Posterior cingulate gyrus (tissue), 11 donors: ENCODE measurements at regions not wholly inside any gene's neighbourhood (a gene's known extent, or its start where the extent isn't known, plus 50 kb on each side); places are given as distances from the start of the nearest gene placed in this dataset.
"Not testable (repeated sequence)": the region's sequence is repeated elsewhere in the genome, so short reads cannot be mapped to it uniquely, and the experiment has no call there.

ENCODE experiments used
- DNase-seq, 10 donors: peaks; one replicate each; pipeline versions ENCODE4 v3.0.0 to v3.0.0-alpha.2; 2020 to 2021; ENCODE audit warnings: mixed read lengths in 3 of 10
- intact Hi-C: fragments of 100-400 bp; cut with DNase I; formaldehyde crosslinking; loops from one replicate; pipeline ENCODE4 v1.15.1; 2023

DNA sequence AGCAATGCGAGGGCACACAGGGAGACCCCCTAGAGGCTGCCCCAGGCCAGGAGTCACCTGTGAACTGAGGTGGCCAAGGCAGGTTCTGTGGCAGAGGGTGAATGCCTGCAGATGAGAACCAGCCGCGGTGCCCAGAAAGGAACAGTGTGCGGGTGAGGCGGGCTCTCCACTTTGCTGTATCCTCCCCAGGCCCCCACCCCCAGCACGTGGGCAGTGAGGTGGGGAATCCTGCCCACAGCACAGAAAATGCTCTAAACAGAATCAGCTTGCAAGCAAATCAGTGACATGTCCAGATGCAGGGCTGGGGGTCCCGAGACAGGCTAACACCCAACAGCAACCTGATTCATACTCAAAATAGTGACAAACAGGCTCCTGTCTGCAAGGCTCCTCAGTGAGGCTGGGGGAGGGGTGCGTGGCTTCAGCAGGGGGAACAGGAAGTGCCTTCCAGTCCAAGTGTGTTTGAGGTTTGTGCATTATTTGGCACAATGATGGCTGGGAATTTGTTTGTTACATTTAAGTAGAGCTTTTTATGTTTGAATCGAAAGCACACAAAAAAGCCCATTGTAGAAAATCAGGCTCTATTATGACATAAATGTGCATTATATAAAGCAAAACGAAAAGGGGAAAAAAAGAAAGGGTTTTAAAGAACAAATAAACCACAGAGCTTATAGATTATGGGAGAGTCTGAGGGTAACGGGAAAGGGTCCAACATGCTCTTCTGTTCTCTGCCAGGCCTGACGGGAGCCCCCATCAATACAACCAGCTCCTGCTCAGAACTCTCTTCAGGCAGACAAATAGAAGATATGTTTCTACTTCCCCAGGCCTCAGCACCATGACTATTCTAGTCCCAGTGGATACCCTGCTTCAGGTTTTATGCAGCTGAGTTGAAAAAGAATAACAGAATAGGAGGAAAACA is 201.3 kb downstream of the HSD17B3 start:
- DNase-seq = peak in 7 of 10 donors; percentile 11 to 81 (median 39)
- intact Hi-C loops = no loop called here

- intact Hi-C loops, DNase-seq: not testable (repeated sequence)
Measured at GRCh38 chr9:96090630-96091029, 211.3 kb downstream of the HSD17B3 start.

- intact Hi-C loops = no loop called here
- DNase-seq = no peak
Measured at GRCh38 chr9:96089452-96090085, 212.4 kb downstream of the HSD17B3 start.

DNA sequence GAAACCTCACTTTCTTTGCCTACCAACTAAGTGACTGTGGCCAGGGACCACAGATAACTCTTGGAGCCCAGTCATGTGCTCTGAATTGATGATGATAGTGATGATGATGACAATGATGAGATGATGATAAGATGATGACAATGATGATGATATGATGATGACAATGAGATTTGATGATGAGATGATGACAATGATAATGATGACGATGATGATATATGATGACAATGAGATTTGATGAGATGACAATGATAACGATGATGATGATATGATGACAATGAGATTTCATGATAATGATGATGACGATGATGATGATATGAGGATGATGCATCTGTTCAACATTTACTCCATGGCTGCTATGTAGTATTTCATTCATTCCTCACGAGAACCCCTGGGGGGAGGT is 213.0 kb downstream of the ERCC6L2 start:
- intact Hi-C loops = no loop called here
- no peak for DNase-seq

DNA sequence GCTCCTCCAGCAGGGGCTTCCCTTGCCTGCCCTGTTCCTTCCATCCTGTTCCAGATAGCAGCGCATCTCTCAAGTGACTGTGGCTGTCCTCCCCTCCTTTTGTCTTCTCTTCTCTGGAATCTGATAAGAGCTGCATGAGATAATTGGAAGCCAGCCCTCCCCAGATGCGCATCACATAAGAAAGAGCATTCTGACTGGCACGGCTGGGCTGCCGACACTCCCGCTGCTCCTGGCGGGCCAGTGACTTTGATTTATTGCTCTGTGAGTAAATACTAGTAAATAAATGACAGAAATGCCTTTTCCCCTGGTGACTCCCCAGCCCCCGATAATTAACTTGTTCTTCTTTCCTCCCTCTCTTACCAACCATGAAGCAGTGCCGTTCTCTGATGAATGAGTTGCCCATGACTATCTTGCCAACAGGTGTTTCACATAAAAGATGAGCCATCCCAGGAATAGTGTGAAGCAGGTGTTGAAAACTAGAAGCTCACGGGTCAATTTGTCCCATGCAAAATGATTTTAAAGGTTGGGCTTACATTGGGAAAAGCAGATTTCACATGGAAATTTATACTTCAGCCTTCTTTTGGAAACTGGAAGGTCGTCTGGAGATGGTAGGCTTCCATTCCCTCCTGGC is 212.3 kb downstream of the ERCC6L2 start:
- intact Hi-C loops = no loop called here

DNA sequence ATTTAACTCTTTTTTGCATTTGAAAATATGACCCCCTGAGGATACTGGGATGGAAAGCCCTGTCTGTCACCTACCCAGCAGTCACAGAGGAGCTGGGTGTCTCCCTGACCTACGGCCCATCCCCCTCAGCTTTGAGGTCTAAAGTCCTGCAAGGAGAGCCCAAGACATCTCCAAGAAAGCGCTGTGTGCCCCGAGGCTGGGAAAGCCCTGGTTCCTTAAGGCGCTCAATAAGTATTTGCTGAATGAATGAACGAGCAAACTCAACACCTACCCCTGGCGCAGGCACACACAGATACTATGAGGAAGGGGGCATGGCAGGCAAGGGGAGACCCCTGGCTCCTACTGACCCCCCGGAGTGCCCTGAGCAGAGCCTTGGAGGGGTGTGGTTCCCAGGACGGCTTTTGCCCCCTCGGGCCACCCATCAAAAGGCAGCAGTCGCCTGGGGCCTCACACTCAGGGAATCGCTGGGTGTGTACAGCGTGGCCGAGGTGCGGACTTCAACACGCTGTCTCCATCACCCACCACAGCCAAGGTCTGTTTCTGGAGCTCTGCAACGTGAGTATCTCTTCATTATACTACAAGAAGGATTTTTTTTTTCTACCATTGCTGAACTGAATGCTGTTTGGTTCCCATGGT is 211.6 kb downstream of the ERCC6L2 start:
- DNase-seq = no peak
- intact Hi-C loops = no loop called here

More for the DNA sequence above, 212.3 kb downstream of the ERCC6L2 start:
- DNase-seq = no peak

DNA sequence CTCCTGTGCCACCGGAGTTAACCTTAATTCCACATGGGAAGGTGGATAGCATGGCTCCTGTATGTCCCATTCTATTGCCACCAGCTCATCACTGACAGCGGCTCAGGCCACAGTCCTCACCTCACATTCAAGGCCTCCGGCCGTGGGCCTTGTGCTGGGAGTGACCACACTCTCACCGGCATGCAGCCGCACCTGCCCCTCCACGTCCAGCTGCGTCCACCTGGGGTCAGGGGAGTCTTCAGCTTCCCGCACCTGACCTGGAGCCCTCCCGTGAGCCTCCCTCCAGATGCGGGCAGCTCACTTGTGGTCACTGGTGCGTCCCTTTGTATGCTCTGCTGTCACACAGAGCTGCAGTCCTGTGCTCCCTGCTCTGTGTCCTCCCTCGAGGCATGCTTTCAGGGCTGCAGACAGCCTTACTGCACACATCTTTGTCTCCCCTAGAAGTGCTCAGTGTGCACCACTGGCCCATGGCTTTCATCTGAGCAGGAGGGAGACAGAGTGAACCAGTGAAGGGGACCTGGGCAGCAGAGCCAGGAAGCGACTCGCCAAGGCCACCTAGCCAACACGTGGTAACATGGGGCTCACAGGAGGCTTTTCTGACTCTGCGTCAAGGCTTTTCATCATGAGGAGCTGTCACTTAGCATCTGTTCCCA is 210.1 kb downstream of the ERCC6L2 start:
- no peak for DNase-seq
- intact Hi-C loops = no loop called here

DNA sequence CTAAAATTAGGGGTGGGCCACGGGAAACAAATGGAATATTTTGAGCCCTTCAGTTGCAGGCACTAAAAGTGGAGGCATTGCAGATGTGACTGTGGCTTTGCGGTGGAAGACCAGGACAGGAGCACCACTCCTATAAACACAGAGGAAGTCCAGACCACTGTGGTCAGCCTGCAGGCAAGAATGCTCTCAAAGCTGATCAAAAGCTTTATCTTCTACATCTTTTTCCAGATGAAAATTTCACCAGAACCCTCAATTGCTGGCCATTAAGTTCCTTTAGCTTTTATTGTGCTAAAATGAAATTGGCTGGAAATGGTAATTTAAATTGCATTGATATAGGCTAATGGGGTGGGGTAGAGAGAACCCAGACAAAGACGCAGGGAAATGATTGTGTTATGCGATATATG is 208.8 kb downstream of the ERCC6L2 start:
- intact Hi-C loops = no loop called here
- no peak for DNase-seq

GRCh38 chr9:96082516-96083232 is 207.2 kb downstream of the ERCC6L2 start:
- no peak for DNase-seq
- intact Hi-C loops = no loop called here

DNA sequence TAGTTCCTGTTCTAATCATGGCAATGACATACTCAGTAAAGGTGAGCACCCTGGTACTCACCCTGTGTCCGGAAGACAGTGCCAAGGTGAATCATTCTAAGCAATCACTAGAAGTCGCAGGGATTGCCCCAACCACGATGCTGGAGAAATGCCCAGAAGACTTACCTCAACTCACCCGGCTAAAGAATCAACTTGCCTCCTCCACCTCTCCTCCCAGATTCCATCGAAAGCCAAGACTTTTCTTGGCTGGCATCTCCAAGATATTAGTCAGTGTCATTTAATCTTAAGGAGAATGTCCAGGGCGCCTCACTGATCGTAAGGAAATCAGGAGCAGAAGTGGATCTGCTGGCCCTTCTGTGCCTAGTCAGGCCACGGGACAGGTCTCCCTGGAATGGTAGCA is 204.9 kb downstream of the ERCC6L2 start:
- no peak for DNase-seq
- intact Hi-C loops = no loop called here

- intact Hi-C loops = no loop called here
- no peak for DNase-seq
Measured at GRCh38 chr9:96079779-96080178, 204.3 kb downstream of the ERCC6L2 start.

- intact Hi-C loops = no loop called here
Measured at GRCh38 chr9:96078897-96079490, 203.5 kb downstream of the ERCC6L2 start.

DNA sequence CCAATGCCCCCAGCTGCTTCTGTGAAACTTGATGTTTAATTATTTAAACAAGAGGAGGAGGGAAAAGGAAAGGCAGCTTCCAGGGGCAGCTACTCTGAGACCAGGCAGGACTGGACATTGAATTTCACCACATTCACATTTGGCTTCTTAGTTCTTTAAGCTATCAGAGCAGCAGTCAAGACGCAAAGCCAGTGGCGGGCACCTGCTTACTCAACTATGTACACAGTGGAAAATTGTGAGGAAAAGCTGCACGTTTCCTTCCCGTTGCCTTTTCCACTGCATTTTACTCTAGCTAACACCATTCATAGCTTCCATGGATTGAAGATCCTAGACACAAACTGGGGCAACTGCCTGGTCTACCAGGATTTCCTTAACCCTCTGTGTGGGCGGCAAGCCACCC is 200.3 kb downstream of the ERCC6L2 start:
- DNase-seq = peak in 1 of 10 donors; percentile 31
- intact Hi-C loops = no loop called here

More at GRCh38 chr9:96078897-96079490, 203.5 kb downstream of the ERCC6L2 start:
- peak in 1 of 10 donors; percentile 4 for DNase-seq

DNA sequence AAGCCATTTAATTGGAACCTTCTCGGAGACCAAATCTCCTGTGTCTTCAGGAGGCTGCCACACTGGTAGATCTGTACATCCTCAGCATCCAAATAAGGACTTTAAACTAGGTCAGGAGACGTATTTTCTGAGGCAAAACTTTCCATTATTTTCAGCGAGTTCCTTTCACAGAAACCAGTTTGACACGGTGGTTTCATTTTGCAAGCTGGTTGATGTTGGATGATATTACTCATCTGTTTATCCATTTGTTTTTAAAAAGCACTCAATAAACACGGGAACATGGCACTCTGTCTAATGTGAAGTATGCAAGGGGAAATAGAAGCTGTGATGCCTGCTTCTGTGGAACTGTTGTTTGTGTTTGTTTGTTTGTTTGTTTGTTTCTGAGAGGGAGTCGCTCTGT is 199.6 kb downstream of the ERCC6L2 start:
- intact Hi-C loops = no loop called here
- DNase-seq = no peak

DNA sequence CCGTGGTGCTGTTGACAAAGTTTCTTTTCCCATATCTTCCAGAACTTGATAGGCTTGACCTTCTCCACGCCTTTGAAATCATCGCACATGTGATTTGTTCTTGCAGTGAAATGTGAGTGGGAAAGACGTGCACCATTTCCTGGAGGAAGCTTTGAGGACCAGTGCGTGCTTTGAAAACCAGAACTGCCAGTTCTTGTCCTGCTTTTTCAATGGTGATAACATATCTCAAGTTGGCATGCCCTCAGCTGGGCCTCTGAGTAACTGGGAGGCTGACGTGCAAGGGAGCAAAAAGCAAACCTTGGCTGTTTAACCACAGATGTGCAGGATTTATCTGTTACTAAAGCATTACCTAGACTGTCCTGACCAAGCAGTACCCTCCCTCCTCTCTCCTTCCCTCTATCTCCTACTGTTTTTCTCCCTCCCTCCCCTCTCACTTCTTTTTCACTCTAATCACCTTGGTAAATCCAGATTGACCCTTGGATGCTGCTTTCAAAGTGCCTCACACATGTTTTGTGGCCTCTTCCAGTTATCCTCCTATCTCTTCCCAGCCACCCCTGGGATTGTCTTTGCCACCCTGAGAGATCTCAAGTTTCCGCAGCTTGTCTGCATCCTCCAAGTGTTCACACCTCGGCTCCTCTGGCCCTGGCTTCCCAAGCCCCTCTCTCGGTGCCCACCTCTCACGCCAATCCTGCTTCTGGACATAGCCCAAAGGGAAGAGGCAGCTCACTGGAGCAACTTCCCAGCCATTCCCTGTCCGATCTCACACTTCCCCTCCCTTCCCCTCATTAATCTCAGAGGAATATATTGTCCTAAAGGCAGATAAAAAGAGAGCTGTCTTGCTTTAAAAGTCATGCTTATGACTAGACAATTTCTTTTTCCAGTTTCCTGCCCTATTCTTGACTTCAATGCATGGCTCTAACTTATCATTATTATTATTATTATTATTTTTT is 198.3 kb downstream of the ERCC6L2 start:
- DNase-seq = peak in 1 of 10 donors; percentile 22
- intact Hi-C loops = no loop called here

DNA sequence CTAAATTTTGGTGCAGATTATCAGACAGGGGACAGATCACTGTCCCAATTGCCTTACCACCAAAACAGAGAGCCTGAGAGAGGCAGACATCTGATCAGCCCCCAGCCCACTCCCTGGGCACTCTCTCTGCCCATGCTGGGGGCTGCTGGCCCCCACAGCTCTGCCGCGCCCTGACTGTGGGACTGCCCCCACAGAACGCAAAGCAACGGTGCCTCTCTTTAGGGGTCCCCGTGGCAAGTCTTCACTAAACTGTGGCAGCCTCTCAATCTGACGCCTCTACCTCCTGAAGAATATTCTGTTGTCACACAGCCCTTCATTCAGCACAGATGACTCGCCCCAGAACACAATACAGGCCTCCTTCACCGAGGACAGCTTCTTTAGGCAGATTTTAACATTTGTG is 197.4 kb downstream of the ERCC6L2 start:
- peak in 1 of 10 donors; percentile 35 for DNase-seq
- intact Hi-C loops = no loop called here

DNA sequence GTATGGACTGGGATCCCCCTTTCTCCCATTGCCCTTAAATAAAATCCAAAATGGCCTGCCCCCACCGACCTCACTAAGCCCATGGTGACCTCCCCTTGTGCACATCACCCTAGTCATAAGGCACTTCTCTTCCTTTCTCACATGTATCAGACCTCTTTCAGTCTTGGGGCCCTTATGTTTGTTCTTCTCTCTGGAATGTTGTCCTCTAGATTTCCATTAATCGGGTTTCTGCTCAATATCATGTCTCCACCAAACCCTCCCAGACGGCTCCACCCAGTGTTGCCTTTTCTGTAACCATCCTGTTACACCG is 196.3 kb downstream of the ERCC6L2 start:
- DNase-seq = peak in 1 of 10 donors; percentile 45
- intact Hi-C loops = no loop called here

DNA sequence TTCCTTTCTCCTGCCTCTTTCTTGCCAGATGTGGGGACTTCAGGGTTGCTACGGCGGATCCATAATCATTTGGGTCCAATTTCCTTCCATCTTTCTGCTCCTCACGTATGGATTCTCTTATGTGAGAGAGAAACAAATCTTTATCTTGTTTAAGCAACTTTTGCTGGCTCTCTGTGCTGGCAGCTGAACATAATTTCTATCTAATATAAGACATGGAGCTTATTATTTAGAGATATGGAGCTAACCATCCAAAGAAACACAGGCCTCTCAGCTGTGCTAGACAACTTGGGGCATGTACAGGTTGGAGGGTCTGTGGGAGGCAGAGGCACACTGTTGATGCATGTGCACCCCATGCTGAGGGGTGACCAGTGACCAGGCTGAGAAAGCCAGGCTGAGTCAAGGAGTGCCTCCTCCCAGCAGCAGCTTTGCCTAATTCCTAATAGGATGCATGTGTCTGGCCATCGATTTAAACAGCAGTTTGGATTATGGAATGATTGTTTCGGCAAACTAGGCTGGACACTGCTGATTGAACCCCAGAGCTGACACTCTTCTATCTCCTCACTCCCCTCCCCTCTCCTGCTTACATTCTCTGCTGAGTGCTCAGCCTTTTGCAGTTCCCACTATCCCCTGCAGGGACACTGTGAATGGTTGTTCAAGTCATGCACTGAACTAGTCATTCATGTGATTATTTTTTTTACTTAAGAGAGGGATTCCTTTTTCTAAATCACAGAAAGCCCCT is 195.8 kb downstream of the ERCC6L2 start:
- DNase-seq = peak in 1 of 10 donors; percentile 38
- intact Hi-C loops = no loop called here
